ENCODE measurements at regions not wholly inside any gene's neighbourhood (a gene's known extent, or its start where the extent isn't known, plus 50 kb on each side); places are given as distances from the start of the nearest gene placed in this dataset.
"Not testable (repeated sequence)": the region's sequence is repeated elsewhere in the genome, so short reads cannot be mapped to it uniquely, and the experiment has no call there.

DNA sequence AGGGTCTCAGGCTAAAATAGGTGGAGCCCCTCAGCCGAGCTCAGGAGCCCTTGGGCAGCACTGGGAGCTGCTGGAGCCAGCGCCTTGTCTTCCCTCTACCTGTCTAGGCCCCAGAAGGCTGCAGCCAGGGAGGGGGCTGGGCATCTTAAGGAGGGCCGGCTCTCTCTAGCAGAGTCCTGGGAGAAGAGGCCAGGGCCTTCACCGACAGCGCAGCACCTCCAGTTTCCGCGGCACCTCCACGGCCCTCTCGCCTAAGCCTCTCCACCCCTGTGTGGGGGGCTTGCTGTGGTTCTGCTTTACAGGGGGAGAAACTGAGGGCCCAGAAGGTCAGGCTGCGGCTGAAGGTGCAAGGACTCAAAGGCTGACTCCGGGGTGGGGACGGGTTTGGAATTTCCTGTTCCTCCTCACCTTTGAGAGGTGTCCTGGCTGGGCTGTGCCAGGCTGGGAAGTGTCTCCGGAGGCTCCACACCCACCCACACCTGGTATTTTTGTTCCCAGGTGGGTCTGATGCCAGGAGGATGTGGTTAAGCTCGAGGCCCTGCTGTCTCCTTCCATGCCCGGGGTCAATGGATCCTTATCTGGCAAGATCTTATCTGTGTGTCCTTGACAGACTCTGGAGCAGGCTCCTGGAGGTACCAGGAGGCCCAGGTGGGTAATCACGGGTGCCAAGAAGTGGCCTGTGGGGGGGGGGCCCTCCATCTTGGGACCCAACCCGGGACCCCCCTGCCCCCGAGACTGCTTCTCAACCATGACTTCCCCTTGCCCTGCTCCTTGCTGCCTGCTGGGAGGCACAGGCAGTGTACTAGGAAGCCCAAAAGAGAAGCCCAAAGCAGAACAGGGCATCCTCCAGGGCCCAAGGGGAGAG is 95.3 kb upstream of the FGF3 start:
- ATAC-seq (ENCODE audit: insufficient read depth, low read depth) = no peak
- H3K27ac ChIP-seq (ENCODE audit: low read length) = no peak overlapping the region
- H3K9ac ChIP-seq (ENCODE audit: low read depth, low read length) = no peak overlapping the region
- no peak for DNase-seq
- H3K4me2 ChIP-seq (ENCODE audit: insufficient read depth, low read length) = no peak overlapping the region
- H3K79me2 ChIP-seq (ENCODE audit: insufficient read depth, low read length) = no peaks in the 10 kb centered on the region
- H3K4me1 ChIP-seq (ENCODE audit: insufficient read depth, low read length) = no peaks in the 10 kb centered on the region
- no peak overlapping the region for H3K4me3 ChIP-seq (ENCODE audit: low read depth in 1 of 2, low read length in 2 of 2)
- peaks cover 22% of the 10 kb centered on the region; the same call in 1 of the 2 replicates for H4K20me1 ChIP-seq (ENCODE audit: insufficient read depth, low read length)
- H3K27me3 ChIP-seq (ENCODE audit: insufficient read depth, low read length, poor library complexity) = no peaks in the 10 kb centered on the region
- TF ChIP-seq EZH2 (IDR thresholded peaks at IDR 0.05; ENCODE audit: borderline replicate concordance, low read depth, low read length, severe bottlenecking) = no peak
- TF ChIP-seq, protein P1, sequence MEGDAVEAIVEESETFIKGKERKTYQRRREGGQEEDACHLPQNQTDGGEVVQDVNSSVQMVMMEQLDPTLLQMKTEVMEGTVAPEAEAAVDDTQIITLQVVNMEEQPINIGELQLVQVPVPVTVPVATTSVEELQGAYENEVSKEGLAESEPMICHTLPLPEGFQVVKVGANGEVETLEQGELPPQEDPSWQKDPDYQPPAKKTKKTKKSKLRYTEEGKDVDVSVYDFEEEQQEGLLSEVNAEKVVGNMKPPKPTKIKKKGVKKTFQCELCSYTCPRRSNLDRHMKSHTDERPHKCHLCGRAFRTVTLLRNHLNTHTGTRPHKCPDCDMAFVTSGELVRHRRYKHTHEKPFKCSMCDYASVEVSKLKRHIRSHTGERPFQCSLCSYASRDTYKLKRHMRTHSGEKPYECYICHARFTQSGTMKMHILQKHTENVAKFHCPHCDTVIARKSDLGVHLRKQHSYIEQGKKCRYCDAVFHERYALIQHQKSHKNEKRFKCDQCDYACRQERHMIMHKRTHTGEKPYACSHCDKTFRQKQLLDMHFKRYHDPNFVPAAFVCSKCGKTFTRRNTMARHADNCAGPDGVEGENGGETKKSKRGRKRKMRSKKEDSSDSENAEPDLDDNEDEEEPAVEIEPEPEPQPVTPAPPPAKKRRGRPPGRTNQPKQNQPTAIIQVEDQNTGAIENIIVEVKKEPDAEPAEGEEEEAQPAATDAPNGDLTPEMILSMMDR (IDR thresholded peaks at IDR 0.05; ENCODE audit: borderline replicate concordance, extremely low read depth, low read length, poor library complexity, severe bottlenecking) = no peak
- no peaks in the 10 kb centered on the region for H3K36me3 ChIP-seq (ENCODE audit: insufficient read depth, low read length)
- no peaks in the 10 kb centered on the region for H3K9me3 ChIP-seq (ENCODE audit: insufficient read depth, low read length, severe bottlenecking)
- no peak overlapping the region for H2AFZ ChIP-seq (ENCODE audit: low read depth, low read length)

DNA sequence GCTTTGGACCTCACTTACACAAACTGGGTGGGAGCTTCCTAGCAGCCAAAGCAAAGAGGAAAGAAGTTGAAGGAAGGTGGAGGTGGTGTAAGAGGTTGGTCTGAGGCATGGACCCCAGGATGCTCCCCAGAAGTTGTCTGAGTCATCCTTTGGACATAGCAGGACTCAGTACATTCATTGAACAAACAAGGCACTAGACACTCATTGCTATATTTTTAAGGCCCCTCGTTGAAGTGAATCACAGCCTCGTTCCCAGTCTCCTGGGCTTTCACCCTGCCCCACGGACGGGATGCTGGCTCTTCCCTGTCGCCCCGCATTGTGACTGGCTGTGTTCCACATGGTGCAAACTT is 95.9 kb upstream of the FGF3 start:
- Histone ChIP-seq H2AFZ (ENCODE audit: low read depth, low read length) (no peak overlapping the region), H3K27ac (ENCODE audit: low read length) (no peak overlapping the region), H3K9me3 (ENCODE audit: insufficient read depth, low read length, severe bottlenecking) (no peaks in the 10 kb centered on the region), H3K9ac (ENCODE audit: low read depth, low read length) (no peak overlapping the region), H3K4me3 (ENCODE audit: low read depth in 1 of 2, low read length in 2 of 2) (no peak overlapping the region), H3K4me2 (ENCODE audit: insufficient read depth, low read length) (no peak overlapping the region), H3K79me2 (ENCODE audit: insufficient read depth, low read length) (no peaks in the 10 kb centered on the region), H3K36me3 (ENCODE audit: insufficient read depth, low read length) (no peaks in the 10 kb centered on the region), H3K4me1 (ENCODE audit: insufficient read depth, low read length) (no peaks in the 10 kb centered on the region), H3K27me3 (ENCODE audit: insufficient read depth, low read length, poor library complexity) (no peaks in the 10 kb centered on the region), H4K20me1 (ENCODE audit: insufficient read depth, low read length) (peaks cover 25% of the 10 kb centered on the region; the same call in 1 of the 2 replicates)
- ATAC-seq (ENCODE audit: insufficient read depth, low read depth) (no peak), DNase-seq (no peak)
- TF ChIP-seq, protein P1 (IDR thresholded peaks at IDR 0.05; ENCODE audit: borderline replicate concordance, extremely low read depth, low read length, poor library complexity, severe bottlenecking) = no peak
- no peak for TF ChIP-seq EZH2 (IDR thresholded peaks at IDR 0.05; ENCODE audit: borderline replicate concordance, low read depth, low read length, severe bottlenecking)

DNA sequence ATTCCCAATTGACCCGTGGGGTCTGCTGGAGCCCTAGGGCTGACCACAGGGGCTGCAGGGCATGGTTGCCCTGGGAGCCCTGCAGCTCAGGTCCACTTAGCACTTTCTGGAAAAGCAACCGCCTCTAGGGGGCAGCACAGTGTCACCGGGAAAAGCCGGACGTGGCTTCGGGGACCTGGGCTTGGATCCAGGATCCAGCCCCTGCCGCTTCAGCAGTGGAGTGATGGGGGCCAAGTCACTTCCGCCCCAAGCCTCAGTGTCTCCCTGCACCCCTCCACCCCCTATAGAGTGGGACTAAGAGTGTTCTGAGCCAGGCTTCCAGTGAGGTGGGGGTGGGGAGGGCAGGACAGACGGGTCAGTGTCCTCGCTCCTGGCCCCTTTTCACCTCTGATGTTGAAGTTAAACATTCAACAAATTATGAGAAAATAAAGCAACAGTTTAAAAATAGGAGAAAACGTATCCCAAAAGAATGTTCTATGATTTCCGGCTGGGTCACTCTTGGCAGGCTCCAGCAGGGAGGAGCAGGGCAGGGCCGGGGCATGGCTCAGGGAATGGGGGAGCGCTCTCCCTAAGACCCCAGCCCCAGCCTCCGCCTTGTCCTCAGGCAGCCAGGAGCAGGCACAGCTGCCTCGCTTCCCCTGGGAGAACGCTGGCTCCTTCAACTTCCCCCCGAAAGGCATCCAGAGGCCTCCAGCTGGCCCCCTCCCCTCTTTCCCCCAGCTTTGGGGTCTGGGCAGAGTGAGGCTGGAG is 96.5 kb upstream of the FGF3 start:
- Histone ChIP-seq H3K4me1 (ENCODE audit: insufficient read depth, low read length) (no peaks in the 10 kb centered on the region), H3K9ac (ENCODE audit: low read depth, low read length) (no peak overlapping the region), H3K27ac (ENCODE audit: low read length) (no peak overlapping the region), H3K9me3 (ENCODE audit: insufficient read depth, low read length, severe bottlenecking) (no peaks in the 10 kb centered on the region), H3K36me3 (ENCODE audit: insufficient read depth, low read length) (no peaks in the 10 kb centered on the region), H2AFZ (ENCODE audit: low read depth, low read length) (no peak overlapping the region), H3K4me3 (ENCODE audit: low read depth in 1 of 2, low read length in 2 of 2) (no peak overlapping the region), H3K4me2 (ENCODE audit: insufficient read depth, low read length) (no peak overlapping the region), H3K79me2 (ENCODE audit: insufficient read depth, low read length) (no peaks in the 10 kb centered on the region), H3K27me3 (ENCODE audit: insufficient read depth, low read length, poor library complexity) (no peaks in the 10 kb centered on the region), H4K20me1 (ENCODE audit: insufficient read depth, low read length) (peaks cover 21% of the 10 kb centered on the region; the same call in 1 of the 2 replicates)
- TF ChIP-seq EZH2 (IDR thresholded peaks at IDR 0.05; ENCODE audit: borderline replicate concordance, low read depth, low read length, severe bottlenecking) = no peak
- TF ChIP-seq, protein P1 (IDR thresholded peaks at IDR 0.05; ENCODE audit: borderline replicate concordance, extremely low read depth, low read length, poor library complexity, severe bottlenecking) = peak; percentile 71
- ATAC-seq (ENCODE audit: insufficient read depth, low read depth) (no peak), DNase-seq (peak; percentile 55)

DNA sequence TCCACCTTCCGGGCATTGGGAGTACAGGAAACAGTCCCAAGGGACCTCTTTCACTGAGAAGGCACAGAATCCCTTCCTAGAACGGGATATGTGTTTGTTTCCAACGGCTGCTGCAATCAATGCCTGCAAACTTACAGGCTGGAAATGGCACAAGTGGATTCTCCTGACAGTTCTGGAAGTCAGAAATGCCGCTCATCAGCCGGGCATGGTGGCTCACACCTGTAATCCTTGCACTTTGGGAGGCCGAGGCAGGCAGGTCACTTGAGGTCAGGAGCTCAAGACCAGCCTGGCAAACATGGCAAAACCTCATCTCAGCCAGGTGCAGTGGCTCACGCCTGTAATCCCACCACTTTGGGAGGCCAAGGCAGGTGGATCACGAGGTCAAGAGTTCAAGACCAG is 97.0 kb upstream of the FGF3 start:
- not testable (repeated sequence) for H3K9me3 ChIP-seq (ENCODE audit: insufficient read depth, low read length, severe bottlenecking); H2AFZ ChIP-seq (ENCODE audit: low read depth, low read length); H3K9ac ChIP-seq (ENCODE audit: low read depth, low read length); H3K27me3 ChIP-seq (ENCODE audit: insufficient read depth, low read length, poor library complexity); H3K27ac ChIP-seq (ENCODE audit: low read length); ATAC-seq (ENCODE audit: insufficient read depth, low read depth); H3K4me2 ChIP-seq (ENCODE audit: insufficient read depth, low read length); H3K4me3 ChIP-seq (ENCODE audit: low read depth in 1 of 2, low read length in 2 of 2); H3K79me2 ChIP-seq (ENCODE audit: insufficient read depth, low read length); H3K4me1 ChIP-seq (ENCODE audit: insufficient read depth, low read length); H3K36me3 ChIP-seq (ENCODE audit: insufficient read depth, low read length); DNase-seq
- H4K20me1 ChIP-seq (ENCODE audit: insufficient read depth, low read length) = peaks cover 19% of the 10 kb centered on the region; the same call in 1 of the 2 replicates

All from DND-41 (cell line).